ENCODE measurements at regions not wholly inside any gene's neighbourhood (a gene's known extent, or its start where the extent isn't known, plus 50 kb on each side); places are given as distances from the start of the nearest gene placed in this dataset.
"Not testable (repeated sequence)": the region's sequence is repeated elsewhere in the genome, so short reads cannot be mapped to it uniquely, and the experiment has no call there.

DNA sequence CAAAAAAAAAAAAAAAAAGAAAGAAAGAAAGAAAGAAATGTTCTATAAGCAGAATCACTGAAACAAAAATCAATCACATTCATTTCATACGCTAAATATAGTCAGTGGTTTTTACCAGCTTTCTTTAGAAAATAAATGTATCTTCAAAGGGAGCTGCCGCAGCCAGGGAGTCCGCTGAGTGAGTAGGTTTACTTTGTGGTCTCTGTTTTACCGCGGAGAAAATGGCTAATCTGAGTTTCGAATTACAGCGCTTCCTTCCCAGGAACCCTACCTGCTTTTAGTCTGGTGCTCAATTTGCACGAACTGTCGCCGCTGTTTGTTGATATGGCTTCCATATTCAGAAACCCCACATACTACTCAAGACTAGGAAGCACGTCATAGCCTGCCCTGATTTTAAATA, 102.4 kb downstream of the TFAP2A start:
- Histone ChIP-seq H3K27me3 (peaks cover 0 to 4% (median 4%) of the 10 kb centered on the region in 3 donors), H3K9me3 (no peaks in the 10 kb centered on the region), H3K4me1 (no peaks in the 10 kb centered on the region), H3K36me3 (no peaks in the 10 kb centered on the region), H3K27ac (no peak overlapping the region), H3K4me3 (no peak overlapping the region)
- ATAC-seq (no peak), DNase-seq (no peak)
- in situ Hi-C loops (cut with MboI; ENCODE audit: low sequenced_read_pairs in 4 of 4), result no loop called here
- no peak for TF ChIP-seq POLR2A (IDR thresholded peaks at IDR 0.05)
- no peak for TF ChIP-seq CTCF (IDR thresholded peaks at IDR 0.05 in 4 of 5, conservative IDR thresholded peaks at IDR 0.05 in 1 of 5)
- intact Hi-C loops (cut with DNase I; ENCODE audit: low total_unique reads), result no loop called here

- ATAC-seq; H3K36me3 ChIP-seq; in situ Hi-C loops (cut with MboI; ENCODE audit: low sequenced_read_pairs in 4 of 4); H3K9me3 ChIP-seq; intact Hi-C loops (cut with DNase I; ENCODE audit: low total_unique reads); DNase-seq; H3K4me1 ChIP-seq; H3K4me3 ChIP-seq; H3K27ac ChIP-seq; H3K27me3 ChIP-seq: not testable (repeated sequence)
These were observed 103.1 kb downstream of the TFAP2A start for GRCh38 chr6:10311546-10312405.

- Histone ChIP-seq H3K4me3 (no peak overlapping the region), H3K9me3 (no peaks in the 10 kb centered on the region), H3K27me3 (peaks cover 0 to 4% (median 4%) of the 10 kb centered on the region in 3 donors), H3K4me1 (no peaks in the 10 kb centered on the region), H3K27ac (no peak overlapping the region), H3K36me3 (no peaks in the 10 kb centered on the region)
- in situ Hi-C loops (cut with MboI; ENCODE audit: low sequenced_read_pairs in 4 of 4), result no loop called here
- ATAC-seq (no peak), DNase-seq (no peak)
- intact Hi-C loops (cut with DNase I; ENCODE audit: low total_unique reads), result no loop called here
- TF ChIP-seq POLR2A (IDR thresholded peaks at IDR 0.05) (no peak), CTCF (IDR thresholded peaks at IDR 0.05 in 4 of 5, conservative IDR thresholded peaks at IDR 0.05 in 1 of 5) (no peak)
These were observed 104.0 kb downstream of the TFAP2A start for GRCh38 chr6:10310826-10311225.

GRCh38 chr6:10310330-10310653, 104.6 kb downstream of the TFAP2A start:
- intact Hi-C loops (cut with DNase I; ENCODE audit: low total_unique reads), result no loop called here
- H3K9me3 ChIP-seq, result no peaks in the 10 kb centered on the region
- peaks cover 0 to 4% (median 4%) of the 10 kb centered on the region in 3 donors for H3K27me3 ChIP-seq
- no peak overlapping the region for H3K4me3 ChIP-seq
- TF ChIP-seq CTCF (IDR thresholded peaks at IDR 0.05 in 4 of 5, conservative IDR thresholded peaks at IDR 0.05 in 1 of 5) (no peak), POLR2A (IDR thresholded peaks at IDR 0.05) (no peak)
- H3K36me3 ChIP-seq, result no peaks in the 10 kb centered on the region
- ATAC-seq (no peak), DNase-seq (no peak)
- no peaks in the 10 kb centered on the region for H3K4me1 ChIP-seq
- H3K27ac ChIP-seq, result no peak overlapping the region
- in situ Hi-C loops (cut with MboI; ENCODE audit: low sequenced_read_pairs in 4 of 4), result no loop called here

- intact Hi-C loops (cut with DNase I; ENCODE audit: low total_unique reads) (no loop called here), in situ Hi-C loops (cut with MboI; ENCODE audit: low sequenced_read_pairs in 4 of 4) (no loop called here)
- no peaks in the 10 kb centered on the region for H3K36me3 ChIP-seq
- no peak for TF ChIP-seq CTCF (IDR thresholded peaks at IDR 0.05 in 4 of 5, conservative IDR thresholded peaks at IDR 0.05 in 1 of 5)
- no peak for TF ChIP-seq POLR2A (IDR thresholded peaks at IDR 0.05)
- DNase-seq (no peak), ATAC-seq (no peak)
- H3K9me3 ChIP-seq, result no peaks in the 10 kb centered on the region
- H3K27ac ChIP-seq, result no peak overlapping the region
- no peaks in the 10 kb centered on the region for H3K4me1 ChIP-seq
- H3K4me3 ChIP-seq, result no peak overlapping the region
- peaks cover 0 to 4% (median 4%) of the 10 kb centered on the region in 3 donors for H3K27me3 ChIP-seq
These were observed 105.2 kb downstream of the TFAP2A start for GRCh38 chr6:10309457-10310329.

All from gastrocnemius medialis (tissue), 4 donors.